ENCODE measurements at regions not wholly inside any gene's neighbourhood (a gene's known extent, or its start where the extent isn't known, plus 50 kb on each side); places are given as distances from the start of the nearest gene placed in this dataset.

- Mint-ChIP-seq H3K9me3 (no peaks in the 10 kb centered on the region), H3K27ac (no peak overlapping the region), H3K4me3 (no peak overlapping the region), H3K27me3 (no peaks in the 10 kb centered on the region), H3K4me1 (ENCODE audit: low read depth) (no peaks in the 10 kb centered on the region), H3K36me3 (ENCODE audit: low read depth) (no peaks in the 10 kb centered on the region)
- CTCF ChIA-PET = no interaction called here
- intact Hi-C loops (cut with micrococcal nuclease) = no loop called here
- TF ChIP-seq CTCF (IDR thresholded peaks at IDR 0.05) = no peak
- ATAC-seq = no peak
- POLR2A ChIA-PET = no interaction called here
- no peak for DNase-seq
These were observed 600.7 kb downstream of the UTRN start for GRCh38 chr6:144885817-144886216.

GRCh38 chr6:144886682-144887081, 601.5 kb downstream of the UTRN start:
- Mint-ChIP-seq H3K9me3 (no peaks in the 10 kb centered on the region), H3K27ac (no peak overlapping the region), H3K4me3 (no peak overlapping the region), H3K36me3 (ENCODE audit: low read depth) (no peaks in the 10 kb centered on the region), H3K4me1 (ENCODE audit: low read depth) (no peaks in the 10 kb centered on the region), H3K27me3 (no peaks in the 10 kb centered on the region)
- CTCF ChIA-PET = no interaction called here
- ATAC-seq (no peak), DNase-seq (no peak)
- intact Hi-C loops (cut with micrococcal nuclease) = no loop called here
- no peak for TF ChIP-seq CTCF (IDR thresholded peaks at IDR 0.05)
- POLR2A ChIA-PET = no interaction called here

GRCh38 chr6:144888621-144889020, 603.5 kb downstream of the UTRN start:
- Mint-ChIP-seq H3K4me3 (no peak overlapping the region), H3K4me1 (ENCODE audit: low read depth) (no peaks in the 10 kb centered on the region), H3K36me3 (ENCODE audit: low read depth) (no peaks in the 10 kb centered on the region), H3K9me3 (no peaks in the 10 kb centered on the region), H3K27me3 (no peaks in the 10 kb centered on the region), H3K27ac (no peak overlapping the region)
- ChIA-PET CTCF (no interaction called here), POLR2A (no interaction called here)
- intact Hi-C loops (cut with micrococcal nuclease) = no loop called here
- ATAC-seq (no peak), DNase-seq (no peak)
- no peak for TF ChIP-seq CTCF (IDR thresholded peaks at IDR 0.05)

- ATAC-seq (no peak), DNase-seq (no peak)
- no peaks in the 10 kb centered on the region for H3K9me3 Mint-ChIP-seq
- no peaks in the 10 kb centered on the region for H3K36me3 Mint-ChIP-seq (ENCODE audit: low read depth)
- no peak overlapping the region for H3K4me3 Mint-ChIP-seq
- intact Hi-C loops (cut with micrococcal nuclease) = no loop called here
- ChIA-PET POLR2A (no interaction called here), CTCF (no interaction called here)
- no peak for TF ChIP-seq CTCF (IDR thresholded peaks at IDR 0.05)
- H3K4me1 Mint-ChIP-seq (ENCODE audit: low read depth) = peaks cover 5% of the 10 kb centered on the region
- H3K27ac Mint-ChIP-seq = no peak overlapping the region
- H3K27me3 Mint-ChIP-seq = no peaks in the 10 kb centered on the region
These were observed 608.6 kb downstream of the UTRN start for GRCh38 chr6:144893680-144894151.

- no peaks in the 10 kb centered on the region for H3K9me3 Mint-ChIP-seq
- no peaks in the 10 kb centered on the region for H3K36me3 Mint-ChIP-seq (ENCODE audit: low read depth)
- H3K4me1 Mint-ChIP-seq (ENCODE audit: low read depth) = peaks cover 5% of the 10 kb centered on the region
- POLR2A ChIA-PET = no interaction called here
- H3K27me3 Mint-ChIP-seq = no peaks in the 10 kb centered on the region
- no peak overlapping the region for H3K4me3 Mint-ChIP-seq
- no peak for TF ChIP-seq CTCF (IDR thresholded peaks at IDR 0.05)
- intact Hi-C loops (cut with micrococcal nuclease) = no loop called here
- no peak overlapping the region for H3K27ac Mint-ChIP-seq
- CTCF ChIA-PET = no interaction called here
- ATAC-seq (no peak), DNase-seq (no peak)
These were observed 609.1 kb downstream of the UTRN start for GRCh38 chr6:144894240-144894639.
